Type B pancreatic cell (in vitro differentiated cells): ENCODE measurements at regions not wholly inside any gene's neighbourhood (a gene's known extent, or its start where the extent isn't known, plus 50 kb on each side); places are given as distances from the start of the nearest gene placed in this dataset.

Experiments
- DNase-seq: peaks from one replicate; pipeline ENCODE4 v3.0.0; 2021; ENCODE audit warnings: mixed read lengths; ENCODE audit not compliant: unreplicated experiment; ENCODE audit errors: extremely low spot score
- H3K27ac Mint-ChIP-seq: 2 replicates; pipeline ENCODE4 v1.8.0; 2021; ENCODE audit warnings: mild to moderate bottlenecking, mixed read lengths
- H3K27me3 Mint-ChIP-seq: 2 replicates; pipeline ENCODE4 v1.8.0; 2021; ENCODE audit warnings: mixed read lengths
- H3K36me3 Mint-ChIP-seq: 2 replicates; pipeline ENCODE4 v1.8.0; 2021; ENCODE audit warnings: mixed read lengths
- H3K4me1 Mint-ChIP-seq: one replicate; pipeline ENCODE4 v1.8.0; 2021; ENCODE audit warnings: mixed read lengths; ENCODE audit not compliant: unreplicated experiment
- H3K4me3 Mint-ChIP-seq: 2 replicates; pipeline ENCODE4 v1.8.0; 2021; ENCODE audit warnings: mild to moderate bottlenecking, mixed read lengths
- H3K9me3 Mint-ChIP-seq: 2 replicates; pipeline ENCODE4 v1.8.0; 2021; ENCODE audit warnings: mixed read lengths
- TF ChIP-seq, protein P1 (sequence below): fragments of 200-600 bp; sonication (generic); conservative IDR thresholded peaks from 2 replicates; pipeline ENCODE4 v1.5.0; 2021; ENCODE audit warnings: antibody characterized with exemption, mild to moderate bottlenecking

DNA sequence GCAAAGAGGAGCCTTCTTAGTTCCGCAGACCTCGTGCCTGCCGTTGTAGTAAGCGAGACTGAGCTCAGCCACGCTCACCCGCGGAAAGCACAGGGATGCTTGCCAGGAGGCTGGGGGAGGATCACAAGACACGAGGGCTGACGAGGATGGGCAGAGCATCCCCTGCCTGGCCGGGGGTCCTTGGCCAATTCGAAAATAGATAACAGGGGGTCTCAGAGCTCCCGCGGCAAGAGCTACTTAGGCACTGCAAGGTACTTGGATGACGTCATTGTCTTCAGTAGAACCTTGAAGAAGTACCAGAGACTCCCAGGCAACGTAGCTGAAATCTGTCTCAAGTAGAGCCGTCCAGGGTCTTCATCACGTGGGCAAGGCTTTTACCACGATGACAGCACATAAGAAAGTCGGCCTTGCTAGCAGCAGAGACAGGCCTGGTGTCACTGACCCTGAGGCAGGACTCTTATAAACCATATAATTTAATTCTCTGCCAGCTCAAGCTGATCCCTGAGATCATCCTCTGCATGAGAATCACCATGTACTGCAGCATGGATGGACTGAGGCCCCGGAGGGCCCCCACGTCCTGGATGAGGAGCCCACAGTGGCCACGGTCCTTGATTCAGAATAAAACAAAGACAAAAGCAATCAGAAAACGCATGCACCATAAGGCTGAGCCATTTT is 81.9 kb downstream of the TMEM18 start:
- no peak for DNase-seq
- Mint-ChIP-seq H3K27me3 (no peaks in the 10 kb centered on the region), H3K4me1 (peaks cover 23% of the 10 kb centered on the region), H3K36me3 (no peaks in the 10 kb centered on the region), H3K27ac (no peak overlapping the region), H3K9me3 (no peaks in the 10 kb centered on the region), H3K4me3 (no peak overlapping the region)
- TF ChIP-seq, protein P1, sequence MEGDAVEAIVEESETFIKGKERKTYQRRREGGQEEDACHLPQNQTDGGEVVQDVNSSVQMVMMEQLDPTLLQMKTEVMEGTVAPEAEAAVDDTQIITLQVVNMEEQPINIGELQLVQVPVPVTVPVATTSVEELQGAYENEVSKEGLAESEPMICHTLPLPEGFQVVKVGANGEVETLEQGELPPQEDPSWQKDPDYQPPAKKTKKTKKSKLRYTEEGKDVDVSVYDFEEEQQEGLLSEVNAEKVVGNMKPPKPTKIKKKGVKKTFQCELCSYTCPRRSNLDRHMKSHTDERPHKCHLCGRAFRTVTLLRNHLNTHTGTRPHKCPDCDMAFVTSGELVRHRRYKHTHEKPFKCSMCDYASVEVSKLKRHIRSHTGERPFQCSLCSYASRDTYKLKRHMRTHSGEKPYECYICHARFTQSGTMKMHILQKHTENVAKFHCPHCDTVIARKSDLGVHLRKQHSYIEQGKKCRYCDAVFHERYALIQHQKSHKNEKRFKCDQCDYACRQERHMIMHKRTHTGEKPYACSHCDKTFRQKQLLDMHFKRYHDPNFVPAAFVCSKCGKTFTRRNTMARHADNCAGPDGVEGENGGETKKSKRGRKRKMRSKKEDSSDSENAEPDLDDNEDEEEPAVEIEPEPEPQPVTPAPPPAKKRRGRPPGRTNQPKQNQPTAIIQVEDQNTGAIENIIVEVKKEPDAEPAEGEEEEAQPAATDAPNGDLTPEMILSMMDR, result no peak

DNA sequence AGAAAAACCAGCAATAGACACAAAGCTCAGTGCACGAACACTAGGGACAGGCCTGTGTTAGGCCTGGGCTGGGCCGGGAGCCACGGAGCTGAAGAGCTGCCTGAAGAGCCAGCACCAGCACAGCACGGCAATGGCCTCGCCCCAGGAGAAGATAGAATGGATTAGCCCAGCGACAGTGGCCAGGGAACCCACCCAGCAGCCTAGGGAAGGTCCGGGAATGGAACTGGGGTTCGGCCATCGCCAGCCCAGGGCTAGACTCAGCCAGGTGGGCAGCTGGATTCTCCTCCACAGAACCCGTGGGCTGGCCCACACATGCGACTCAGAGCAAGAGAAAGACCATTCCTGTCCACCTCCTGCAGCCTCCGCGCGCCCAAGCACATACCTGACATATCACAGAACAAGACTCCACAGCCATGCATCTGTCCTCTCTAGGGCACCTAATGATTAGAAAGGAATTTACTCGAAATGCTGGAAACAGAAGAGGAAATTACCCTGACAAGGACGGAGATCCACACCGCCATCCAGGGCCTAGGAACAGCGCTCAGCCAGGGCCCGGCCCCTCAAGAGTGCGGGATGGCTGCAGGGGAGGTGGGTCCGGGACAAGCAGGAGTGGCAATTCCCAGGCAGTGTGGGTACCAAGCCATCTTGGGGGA is 82.8 kb downstream of the TMEM18 start:
- Mint-ChIP-seq H3K27me3 (peaks cover 4% of the 10 kb centered on the region), H3K27ac (no peak overlapping the region), H3K36me3 (no peaks in the 10 kb centered on the region), H3K4me3 (no peak overlapping the region), H3K4me1 (peaks cover 23% of the 10 kb centered on the region), H3K9me3 (no peaks in the 10 kb centered on the region)
- no peak for DNase-seq
- TF ChIP-seq, protein P1, result no peak

DNA sequence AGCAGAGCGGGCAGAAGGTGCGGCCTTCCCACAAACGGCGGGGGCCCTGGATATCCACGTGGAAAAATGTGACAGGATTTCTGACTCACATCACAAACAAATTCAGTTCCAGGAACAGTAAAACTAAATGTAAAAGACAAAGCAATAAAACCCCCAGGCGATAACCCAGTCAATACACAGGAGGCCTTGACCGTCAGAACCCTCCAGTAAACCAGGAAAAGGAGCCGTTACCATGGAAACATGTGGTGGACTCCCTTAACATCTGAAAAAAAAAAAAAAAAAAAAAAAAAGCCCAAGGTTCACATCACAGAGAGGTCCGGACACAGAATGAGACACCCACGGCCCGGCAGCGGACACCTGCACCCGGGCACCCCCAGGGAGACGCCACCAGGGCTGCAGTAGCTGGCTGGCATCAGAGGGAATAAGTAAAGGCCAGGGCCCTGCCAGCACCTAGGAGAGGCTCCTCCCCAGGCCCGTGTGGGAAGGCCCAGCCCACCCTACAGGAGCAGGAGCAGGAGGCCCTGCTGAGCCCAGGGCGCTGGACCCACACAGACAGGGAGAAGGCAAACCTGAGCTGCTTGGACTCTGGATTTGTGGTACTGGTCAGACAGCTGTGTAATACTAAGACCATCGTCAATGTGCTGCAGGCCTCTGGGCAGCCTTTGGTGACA is 83.7 kb downstream of the TMEM18 start:
- TF ChIP-seq, protein P1, result no peak
- no peaks in the 10 kb centered on the region for H3K9me3 Mint-ChIP-seq
- peaks cover 23% of the 10 kb centered on the region for H3K4me1 Mint-ChIP-seq
- no peak overlapping the region for H3K27ac Mint-ChIP-seq
- no peak for DNase-seq
- H3K4me3 Mint-ChIP-seq, result no peak overlapping the region
- H3K27me3 Mint-ChIP-seq, result peaks cover 4% of the 10 kb centered on the region
- H3K36me3 Mint-ChIP-seq, result no peaks in the 10 kb centered on the region

DNA sequence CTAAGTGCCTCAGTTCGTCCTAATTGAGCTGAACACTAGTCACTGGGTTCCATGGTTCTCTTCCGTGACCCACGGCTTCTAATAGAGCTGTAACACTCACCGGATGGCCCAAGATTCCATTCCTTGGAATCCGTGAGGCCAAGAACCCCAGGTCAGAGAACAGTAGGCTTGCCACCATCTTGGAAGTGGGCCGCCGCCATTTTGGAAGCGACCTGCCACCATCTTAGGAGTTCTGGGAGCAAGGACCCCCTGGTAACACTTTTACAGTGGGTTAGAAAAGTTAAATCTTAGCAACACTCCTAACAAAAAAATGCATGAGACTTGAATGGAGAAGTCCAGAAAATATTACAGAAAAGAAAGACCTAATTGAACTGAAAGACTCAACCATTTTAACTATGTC is 84.5 kb downstream of the TMEM18 start:
- H3K36me3 Mint-ChIP-seq, result no peaks in the 10 kb centered on the region
- no peaks in the 10 kb centered on the region for H3K9me3 Mint-ChIP-seq
- H3K27me3 Mint-ChIP-seq, result peaks cover 4% of the 10 kb centered on the region
- no peak overlapping the region for H3K4me3 Mint-ChIP-seq
- peaks cover 23% of the 10 kb centered on the region for H3K4me1 Mint-ChIP-seq
- H3K27ac Mint-ChIP-seq, result no peak overlapping the region
- TF ChIP-seq, protein P1, result no peak
- no peak for DNase-seq

DNA sequence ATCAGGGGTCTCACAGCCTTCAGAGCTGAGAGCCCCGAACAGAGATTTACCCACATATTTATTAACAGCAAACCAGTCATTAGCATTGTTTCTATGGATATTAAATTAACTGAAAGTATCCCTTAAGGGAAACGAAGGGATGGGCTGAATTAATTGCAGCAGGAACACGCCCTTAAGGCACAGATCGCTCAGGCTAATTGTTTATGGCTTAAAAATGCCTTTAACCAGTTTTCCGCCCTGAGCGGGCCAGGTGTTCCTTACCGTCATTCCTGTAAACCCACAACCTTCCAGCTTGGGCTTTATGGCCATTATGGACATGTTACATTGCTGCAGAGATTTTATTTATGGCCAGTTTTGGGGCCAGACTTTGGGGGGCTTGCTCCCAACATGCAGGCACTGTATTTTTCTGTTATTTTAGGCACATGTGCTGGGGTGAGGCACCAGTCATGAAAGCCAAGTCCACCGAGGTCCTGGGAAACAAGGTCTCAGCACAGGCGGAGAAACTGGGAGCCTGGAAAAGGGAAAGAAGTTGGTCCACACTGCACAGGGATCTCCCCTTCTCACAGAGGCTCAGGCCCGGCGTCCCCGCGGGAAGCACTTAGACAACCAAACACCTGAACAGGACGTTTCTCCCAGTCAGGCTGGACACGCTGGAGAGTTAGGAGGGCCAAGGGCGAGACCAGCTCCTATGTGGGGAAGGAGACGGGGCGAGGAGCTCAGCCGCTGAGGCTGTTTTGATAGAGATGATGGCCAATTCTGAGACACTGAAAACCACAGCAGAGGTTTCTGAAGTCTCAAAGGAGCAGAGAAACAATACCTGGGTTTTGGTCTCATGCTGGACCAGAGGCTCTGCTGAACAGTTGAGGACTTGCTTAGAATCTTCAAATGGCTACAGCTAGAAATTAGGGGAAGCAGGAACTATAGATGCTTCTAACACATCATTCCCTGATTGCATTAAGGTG is 86.7 kb downstream of the TMEM18 start:
- no peak overlapping the region for H3K4me3 Mint-ChIP-seq
- TF ChIP-seq, protein P1, result no peak
- H3K27me3 Mint-ChIP-seq, result peaks cover 4% of the 10 kb centered on the region
- H3K4me1 Mint-ChIP-seq, result peaks cover 16% of the 10 kb centered on the region
- no peak overlapping the region for H3K27ac Mint-ChIP-seq
- no peak for DNase-seq
- no peaks in the 10 kb centered on the region for H3K9me3 Mint-ChIP-seq
- H3K36me3 Mint-ChIP-seq, result no peaks in the 10 kb centered on the region
